GM21367 (cell line): ENCODE measurements at regions not wholly inside any gene's neighbourhood (a gene's known extent, or its start where the extent isn't known, plus 50 kb on each side); places are given as distances from the start of the nearest gene placed in this dataset.
"Not testable (repeated sequence)": the region's sequence is repeated elsewhere in the genome, so short reads cannot be mapped to it uniquely, and the experiment has no call there.

Experiments used
- ATAC-seq: cut with Tn5 transposase; IDR thresholded peaks from one replicate; pipeline ENCODE4 v1.9.1; 2021; ENCODE audit not compliant: unreplicated experiment

GRCh38 chr2:16247326-16248122 lies 307.2 kb downstream of the MYCN start:
- ATAC-seq: no peak

GRCh38 chr2:16246911-16247310 lies 306.6 kb downstream of the MYCN start:
- no peak for ATAC-seq

GRCh38 chr2:16246281-16246850 lies 306.0 kb downstream of the MYCN start:
- ATAC-seq: no peak

- no peak for ATAC-seq
Measured at GRCh38 chr2:16245481-16246054, 305.2 kb downstream of the MYCN start.

- ATAC-seq: no peak
Measured at GRCh38 chr2:16244966-16245320, 304.6 kb downstream of the MYCN start.

GRCh38 chr2:16244153-16244965 lies 304.0 kb downstream of the MYCN start:
- no peak for ATAC-seq

- ATAC-seq: no peak
Measured at GRCh38 chr2:16243411-16243996, 303.2 kb downstream of the MYCN start.

- no peak for ATAC-seq
Measured at GRCh38 chr2:16242906-16243305, 302.6 kb downstream of the MYCN start.

GRCh38 chr2:16241166-16242160 lies 301.1 kb downstream of the MYCN start:
- no peak for ATAC-seq

GRCh38 chr2:16240402-16240801 lies 300.1 kb downstream of the MYCN start:
- ATAC-seq: no peak

GRCh38 chr2:16239296-16239850 lies 299.0 kb downstream of the MYCN start:
- ATAC-seq: no peak

- no peak for ATAC-seq
Measured at GRCh38 chr2:16238786-16239185, 298.4 kb downstream of the MYCN start.

GRCh38 chr2:16238001-16238761 lies 297.8 kb downstream of the MYCN start:
- no peak for ATAC-seq

- no peak for ATAC-seq
Measured at GRCh38 chr2:16235747-16236146, 295.4 kb downstream of the MYCN start.

GRCh38 chr2:16235291-16235690 lies 294.9 kb downstream of the MYCN start:
- not testable (repeated sequence) for ATAC-seq

- no peak for ATAC-seq
Measured at GRCh38 chr2:16228951-16229350, 288.6 kb downstream of the MYCN start.

GRCh38 chr2:16228471-16228870 lies 288.1 kb downstream of the MYCN start:
- ATAC-seq: no peak

GRCh38 chr2:16227811-16228462 lies 287.6 kb downstream of the MYCN start:
- ATAC-seq: no peak
